Activated CD4-positive, CD25-positive, alpha-beta regulatory T cell (primary cell): ENCODE measurements at regions not wholly inside any gene's neighbourhood (a gene's known extent, or its start where the extent isn't known, plus 50 kb on each side); places are given as distances from the start of the nearest gene placed in this dataset.
"Not testable (repeated sequence)": the region's sequence is repeated elsewhere in the genome, so short reads cannot be mapped to it uniquely, and the experiment has no call there.

Experiments used
- DNase-seq, 4 experiments: peaks; one replicate each; lab custom pipeline; 2025; lab: John Stamatoyannopoulos, UW

DNA sequence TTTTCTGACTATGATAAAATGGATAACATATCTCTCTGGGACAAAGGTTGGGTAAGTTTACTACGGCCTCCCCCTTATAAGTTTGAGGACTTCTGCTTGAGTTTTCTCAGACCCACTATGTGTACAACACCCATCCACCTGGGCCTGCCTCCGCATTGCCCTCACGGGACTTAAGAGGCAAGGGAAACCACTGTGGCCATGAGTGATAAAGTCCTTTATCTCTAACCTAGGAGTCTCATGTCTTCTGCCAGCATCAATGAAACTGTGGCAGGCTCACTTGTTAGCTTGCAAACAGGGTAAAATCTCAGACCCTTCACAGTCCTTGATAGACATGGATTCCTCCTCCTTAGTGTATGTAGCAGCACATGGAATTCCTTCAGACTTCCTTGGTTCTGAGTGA is 173.4 kb upstream of the MYLIP start:
- no peak for DNase-seq

DNA sequence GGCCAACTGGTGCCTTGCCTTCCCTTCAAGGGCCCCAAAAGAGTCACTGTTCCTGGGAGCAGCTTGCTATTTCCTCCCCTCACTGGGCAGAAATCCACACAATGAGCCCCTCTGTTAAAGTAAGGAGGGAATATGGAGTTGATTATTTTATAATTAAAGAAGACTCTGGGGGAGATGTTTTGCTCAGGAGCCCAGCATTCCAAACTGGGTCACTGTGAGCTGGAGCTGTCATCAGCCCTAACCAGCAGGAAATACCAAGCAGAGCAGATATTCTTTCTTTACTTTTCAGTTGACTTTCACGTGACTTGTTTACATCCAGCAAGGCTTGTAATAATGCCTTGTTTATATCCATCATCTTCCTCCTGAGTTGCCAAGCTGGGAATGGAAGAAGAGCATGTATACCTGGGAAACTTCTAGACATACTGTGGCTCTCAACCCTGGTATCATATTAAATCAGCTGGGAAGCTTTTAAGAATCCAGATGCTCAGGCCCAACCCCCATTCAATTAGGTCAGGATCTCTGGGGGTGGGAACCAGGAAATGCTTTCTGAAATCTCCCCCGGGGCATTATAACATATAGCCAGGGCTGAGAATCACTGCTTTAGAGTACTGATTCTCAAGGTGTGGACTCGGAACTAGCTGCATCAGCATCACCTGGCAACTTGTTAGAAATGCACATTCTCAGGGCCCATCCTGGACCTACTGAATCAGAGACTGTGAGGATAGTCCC is 175.6 kb upstream of the MYLIP start:
- no peak for DNase-seq

DNA sequence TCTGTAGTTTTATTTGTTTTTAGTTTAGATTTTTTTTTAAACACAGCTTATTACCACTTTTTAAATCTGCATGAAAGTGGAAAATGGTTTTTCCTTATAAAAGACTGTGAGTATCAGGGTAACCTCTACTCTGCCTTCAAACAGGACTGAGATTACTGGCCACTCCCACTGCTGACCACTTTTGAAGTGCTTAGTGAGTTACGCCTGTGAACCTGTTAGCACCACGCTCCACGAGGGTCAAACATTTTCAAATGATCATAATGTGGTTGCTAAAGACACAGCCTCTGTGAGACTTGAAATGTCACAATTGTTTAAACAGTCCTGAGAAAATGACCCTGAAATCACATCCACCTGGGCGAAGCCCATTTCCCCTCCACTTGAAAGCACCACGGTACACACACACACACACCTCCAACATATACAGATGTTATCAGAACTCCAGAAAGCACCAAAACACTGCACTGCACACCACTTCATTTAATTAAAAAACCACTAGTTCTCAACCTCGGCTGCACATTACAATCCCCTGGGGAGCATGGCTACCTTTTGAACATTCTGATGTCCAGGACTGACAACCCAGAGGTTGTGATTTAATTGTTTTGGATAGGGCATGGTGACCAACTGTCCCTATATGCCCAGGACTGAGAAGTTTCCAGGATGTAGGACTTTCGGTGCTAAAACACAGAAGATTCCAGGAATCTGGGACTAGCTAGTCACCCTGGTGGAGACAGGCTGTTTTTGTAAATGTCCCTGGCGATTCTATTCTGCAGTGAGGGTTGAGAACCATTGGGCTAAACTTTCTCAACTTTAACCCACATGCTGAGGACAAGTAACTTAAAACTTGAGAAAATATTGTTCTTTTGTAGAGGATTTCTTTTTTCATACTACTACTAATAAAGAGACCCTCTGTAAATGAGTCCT is 176.4 kb upstream of the MYLIP start:
- DNase-seq, result no peak

DNA sequence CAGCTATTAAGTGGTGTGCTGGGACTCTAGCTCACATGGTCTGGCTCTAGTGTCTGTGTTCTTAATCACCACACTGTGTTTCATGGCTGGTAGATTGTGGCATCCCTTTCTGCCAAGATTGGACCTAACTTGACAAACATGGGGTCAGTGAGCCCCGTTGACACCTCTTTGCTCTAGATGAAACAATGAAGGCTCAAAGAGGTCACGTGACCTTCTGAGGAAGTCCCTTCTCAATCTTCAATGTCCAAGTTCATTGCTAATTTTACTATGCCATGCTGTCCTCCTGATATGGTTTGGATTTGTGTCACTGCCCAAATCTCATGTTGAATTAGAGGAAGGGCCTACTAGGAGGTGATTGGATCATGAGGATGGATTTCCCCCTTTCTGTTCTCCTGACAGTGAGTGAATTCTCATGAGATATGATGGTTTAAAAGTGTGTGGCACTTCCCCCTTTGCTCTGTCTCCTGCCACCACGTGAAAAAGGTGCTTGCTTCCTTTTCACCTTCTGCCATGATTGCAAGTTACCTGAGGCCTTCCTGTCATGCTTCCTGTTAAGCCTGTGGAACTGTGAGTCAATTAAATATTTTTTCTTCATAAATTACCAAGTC is 177.8 kb upstream of the MYLIP start:
- DNase-seq, result no peak

DNA sequence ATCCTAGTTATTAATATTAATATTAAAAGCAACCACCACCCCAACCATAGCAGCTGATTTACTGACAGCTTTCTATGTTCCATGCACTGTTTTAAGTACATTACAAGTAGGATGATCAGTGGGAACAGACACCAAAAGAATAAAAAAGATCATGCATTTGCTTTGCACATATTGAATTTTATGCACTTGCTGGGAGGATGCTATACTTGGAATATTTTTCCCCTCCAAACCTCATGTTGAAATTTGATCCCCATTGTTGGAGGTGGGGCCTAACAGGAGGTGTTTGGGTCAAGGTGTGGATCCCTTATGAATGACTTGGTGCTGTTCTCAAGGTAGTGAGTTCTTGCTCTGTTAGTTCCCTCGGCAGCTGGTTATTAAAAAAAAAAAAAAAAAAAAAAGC is 178.9 kb upstream of the MYLIP start:
- DNase-seq, result no peak

DNA sequence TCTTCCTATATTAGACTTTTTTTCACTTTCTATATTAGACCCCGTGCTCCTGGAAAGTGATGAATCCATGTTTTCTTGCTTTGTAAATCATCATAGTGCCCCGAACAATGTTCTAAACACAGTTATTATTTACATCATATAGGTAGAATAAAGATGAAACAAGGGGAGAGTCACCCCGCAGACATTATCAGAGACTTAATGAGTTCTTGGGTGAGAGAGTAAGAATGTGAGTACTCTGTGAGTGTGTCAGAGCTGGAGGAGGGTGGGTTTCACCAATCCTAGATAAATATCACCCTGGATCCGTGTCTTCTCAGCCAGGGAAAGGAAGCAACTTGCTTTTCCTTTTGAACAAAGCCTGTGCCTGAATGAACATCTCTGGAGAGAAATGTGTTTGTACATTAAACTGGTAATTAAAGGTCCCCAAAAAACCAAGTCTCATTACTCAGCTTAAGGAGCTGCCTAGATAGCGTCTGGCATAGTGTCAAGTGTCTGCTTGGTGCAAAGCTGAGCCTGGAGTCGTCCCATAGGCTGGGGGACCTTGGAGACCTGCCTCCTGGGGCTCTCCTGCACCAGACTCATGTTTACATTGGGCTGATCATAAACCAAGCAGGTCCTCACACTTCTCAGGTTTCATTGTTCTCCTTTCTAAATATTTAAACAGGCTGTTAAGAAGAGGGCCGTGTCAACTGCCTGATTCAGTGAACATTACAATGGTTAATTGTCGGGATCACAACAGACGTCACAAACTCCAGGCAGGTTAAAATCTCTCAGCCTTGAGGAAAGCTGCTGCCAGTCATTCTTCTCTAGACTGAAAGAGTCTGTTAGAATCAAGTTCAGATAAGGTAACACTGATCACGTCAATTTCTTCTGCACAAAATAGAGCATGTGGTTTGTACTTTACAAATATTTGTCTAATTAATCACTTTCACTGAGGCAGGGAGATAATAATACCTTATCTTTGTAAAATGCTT is 179.7 kb upstream of the MYLIP start:
- DNase-seq, result no peak

DNA sequence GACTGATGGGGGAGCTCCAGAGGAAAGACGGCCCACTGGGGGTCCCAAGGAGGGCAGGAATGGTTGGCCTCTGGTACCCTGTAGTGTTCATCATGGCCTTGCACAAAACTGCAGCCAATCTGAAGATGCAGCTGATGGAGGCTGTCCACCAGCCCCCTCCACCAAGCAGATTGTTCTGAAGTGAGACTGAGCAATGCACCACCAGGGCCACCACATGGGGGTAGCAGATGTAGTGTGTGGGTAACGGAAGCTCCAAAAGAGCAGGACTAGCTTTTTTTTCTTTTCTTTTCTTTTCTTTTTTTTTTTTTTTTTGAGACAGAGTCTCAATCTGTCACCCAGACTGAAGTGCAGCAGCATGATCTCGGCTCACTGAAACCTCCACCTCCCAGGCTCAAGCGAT is 181.0 kb upstream of the MYLIP start:
- DNase-seq, result no peak

DNA sequence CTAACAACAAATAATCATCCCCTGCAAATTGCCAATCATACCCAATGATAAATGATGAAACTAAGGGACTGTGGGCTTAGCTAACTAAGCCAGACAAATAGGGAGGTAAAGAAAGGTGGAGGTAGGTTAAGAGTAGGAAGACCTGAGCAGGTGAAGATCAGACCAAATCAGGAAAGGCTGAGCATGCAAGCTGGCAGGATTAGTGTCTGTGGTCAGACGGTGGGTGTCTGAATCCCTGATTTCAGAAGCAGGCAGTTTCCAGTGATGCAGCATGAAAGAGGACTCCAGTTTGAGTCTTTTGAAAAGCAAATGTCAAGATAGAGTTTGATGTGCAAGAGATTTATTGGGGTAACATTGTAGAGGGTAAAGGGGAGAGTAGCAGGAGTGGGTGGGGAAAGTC is 181.4 kb upstream of the MYLIP start:
- no peak for DNase-seq

DNA sequence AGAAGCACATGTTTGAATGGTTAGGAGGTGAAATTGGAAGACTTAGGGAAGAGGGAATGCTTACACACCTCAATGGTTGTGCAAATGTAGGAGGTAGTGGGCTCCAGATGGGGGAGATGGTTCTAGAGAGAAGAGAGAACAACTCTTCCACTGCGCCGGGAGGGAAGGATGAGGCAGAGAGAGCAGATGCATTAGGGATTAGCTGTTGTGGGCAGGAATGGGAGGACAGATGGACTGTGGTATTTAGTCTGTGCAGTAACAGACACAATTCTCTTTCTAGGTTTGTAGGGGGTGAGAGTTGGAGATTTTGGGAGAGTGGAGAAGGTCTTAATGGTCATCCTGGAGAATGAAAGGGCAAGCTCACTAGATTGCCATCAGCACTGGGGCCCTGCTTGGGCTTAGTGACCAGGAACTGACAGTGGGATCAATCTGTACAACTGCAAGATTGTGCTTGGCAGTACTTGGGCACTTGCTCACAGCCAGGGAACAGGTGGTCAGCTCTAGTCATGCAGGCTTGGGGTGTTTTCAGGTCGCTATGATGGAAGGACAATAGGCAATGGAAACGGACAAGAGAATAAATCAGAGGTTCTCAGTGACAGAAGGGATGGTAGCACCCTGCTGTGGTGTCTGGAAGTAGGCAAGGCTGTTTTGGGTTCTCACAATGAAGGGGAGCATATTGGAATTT is 182.0 kb upstream of the MYLIP start:
- no peak for DNase-seq

DNA sequence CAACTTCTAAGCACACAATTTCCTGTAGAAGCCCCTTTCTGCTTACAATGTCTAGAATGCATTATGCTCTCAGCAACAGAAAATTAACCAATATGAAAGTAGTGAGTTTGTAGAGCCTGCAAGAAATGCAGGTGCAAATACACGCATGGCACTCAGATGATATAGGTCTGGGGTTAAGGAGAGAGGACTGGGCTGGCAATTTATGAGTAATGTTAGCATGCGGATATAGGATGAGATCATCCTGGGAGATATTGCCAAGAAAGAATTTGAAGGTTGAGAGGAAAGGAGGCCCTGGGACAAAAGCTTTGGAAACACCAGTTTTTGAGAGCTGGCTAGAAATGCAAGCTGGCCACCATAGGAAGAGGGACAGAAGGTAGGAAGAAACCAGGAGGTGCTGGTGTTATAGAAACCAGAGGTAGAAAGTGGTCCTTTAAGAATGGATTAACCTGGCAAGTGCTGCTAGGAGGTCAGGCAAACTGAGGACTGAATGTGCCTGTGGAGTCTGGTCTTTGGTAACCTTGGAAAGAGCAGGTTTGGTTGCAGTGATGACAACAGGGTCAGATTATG is 183.2 kb upstream of the MYLIP start:
- no peak for DNase-seq

DNA sequence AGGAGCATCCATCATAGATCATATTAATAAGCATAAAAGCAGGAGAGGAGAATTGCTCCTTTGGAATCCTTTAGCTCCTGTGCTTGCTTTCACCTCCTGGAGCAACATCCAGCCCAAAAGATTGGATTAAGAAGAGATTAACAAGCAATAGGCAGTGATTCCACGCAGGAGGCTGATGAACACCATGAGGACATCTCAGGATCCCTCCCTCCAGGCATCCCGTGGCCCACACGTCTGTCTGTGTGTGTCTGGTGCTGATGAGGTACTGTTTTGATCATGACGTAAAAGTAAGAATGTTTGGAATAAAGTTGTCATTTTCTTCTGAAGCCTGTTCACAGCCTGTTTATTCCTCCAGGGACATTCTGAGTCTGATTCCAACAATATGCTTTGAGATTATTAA is 185.5 kb upstream of the MYLIP start:
- no peak for DNase-seq

DNA sequence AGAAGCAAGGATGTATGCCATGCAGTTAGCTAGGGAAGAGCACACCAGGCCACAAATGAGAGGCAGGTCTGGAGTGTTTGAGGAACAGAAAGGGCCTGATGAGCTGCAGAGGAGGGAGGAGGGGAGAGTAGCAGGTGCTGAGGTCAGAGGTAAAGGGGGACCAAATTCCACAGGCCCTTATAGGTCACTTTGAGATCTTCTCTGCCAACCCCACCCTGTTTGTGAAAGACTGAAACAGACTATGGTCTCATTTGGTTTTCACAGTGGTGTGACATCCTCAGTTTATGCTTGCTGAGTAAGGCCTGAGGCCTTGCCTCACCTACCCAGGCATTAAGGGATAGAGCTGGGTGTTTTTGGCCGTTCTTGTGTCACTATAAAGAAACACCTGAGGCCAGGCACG is 187.7 kb upstream of the MYLIP start:
- no peak for DNase-seq

DNA sequence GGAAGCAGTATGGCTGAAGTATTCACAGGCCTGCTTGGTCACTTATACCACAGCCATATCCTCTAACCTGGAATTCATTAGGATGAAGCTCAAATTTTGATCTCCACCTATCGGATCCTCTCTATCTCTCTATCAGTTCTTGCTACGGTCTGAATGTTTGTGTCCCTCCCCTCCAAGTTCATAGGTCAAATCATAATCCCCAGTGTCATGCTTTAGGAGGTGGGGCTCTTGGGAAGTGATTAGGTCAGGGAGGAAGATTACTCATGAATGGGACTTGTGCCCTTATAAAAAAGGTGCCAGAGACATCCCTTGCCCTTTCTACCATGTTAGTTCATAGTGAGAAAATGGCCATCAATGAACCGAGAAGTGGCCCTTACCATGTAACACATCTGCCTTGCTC is 190.8 kb upstream of the MYLIP start:
- no peak for DNase-seq

DNA sequence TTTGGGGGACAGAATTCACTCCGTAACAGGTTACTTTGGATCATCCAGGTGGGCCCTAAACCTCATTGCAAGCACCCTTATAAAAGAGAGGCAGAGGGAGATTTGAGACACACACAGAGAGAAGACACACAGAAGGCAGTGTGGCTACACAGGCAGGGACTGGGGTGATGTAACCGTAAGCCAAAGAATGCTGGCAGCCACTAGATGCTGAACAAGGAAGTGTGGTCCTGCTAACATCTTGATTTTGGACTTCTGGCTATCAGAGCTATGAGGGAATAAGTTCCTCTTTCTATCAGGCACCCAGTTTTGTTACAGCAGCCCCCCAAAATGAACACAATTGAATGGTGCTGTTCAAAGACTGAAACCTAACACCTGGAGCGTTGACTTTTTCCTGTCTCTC is 191.3 kb upstream of the MYLIP start:
- no peak for DNase-seq

DNA sequence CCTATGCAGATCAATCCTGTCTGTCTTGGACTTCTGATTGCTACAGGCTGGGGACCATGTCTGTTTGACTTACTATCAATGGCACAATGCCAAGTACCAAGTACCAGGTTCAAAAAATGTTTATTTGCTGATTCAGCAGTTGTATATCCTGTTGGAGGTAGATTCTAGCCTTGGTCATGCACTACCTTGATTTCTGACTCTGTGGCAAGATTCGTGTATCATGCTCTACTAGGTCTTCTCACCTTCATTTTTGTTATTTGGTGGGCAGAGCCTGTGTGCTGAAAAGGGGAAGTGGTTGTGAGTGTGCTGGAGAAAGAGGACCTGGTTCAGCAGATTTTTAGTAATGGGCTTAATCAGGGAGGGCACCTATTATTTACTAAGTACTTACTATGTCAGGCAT is 192.4 kb upstream of the MYLIP start:
- DNase-seq, result no peak

DNA sequence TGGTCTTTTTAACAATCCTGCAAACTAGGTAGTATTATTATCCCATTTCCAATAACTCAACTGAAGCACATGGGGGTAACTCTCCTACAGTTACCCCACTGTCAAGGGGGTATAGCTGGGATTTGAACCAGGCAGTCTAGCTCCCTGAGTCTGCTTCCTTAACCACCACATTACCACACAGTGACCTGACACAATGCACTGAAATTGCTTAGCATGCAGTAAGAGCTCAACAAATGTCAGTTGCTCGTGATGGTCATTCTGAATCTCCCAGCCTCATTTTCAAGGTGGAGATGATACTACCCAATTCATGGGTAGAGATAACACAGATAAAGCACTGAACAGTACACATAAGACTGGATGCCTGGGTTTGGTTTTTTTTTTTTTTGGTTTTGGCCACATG is 193.2 kb upstream of the MYLIP start:
- DNase-seq, result no peak

DNA sequence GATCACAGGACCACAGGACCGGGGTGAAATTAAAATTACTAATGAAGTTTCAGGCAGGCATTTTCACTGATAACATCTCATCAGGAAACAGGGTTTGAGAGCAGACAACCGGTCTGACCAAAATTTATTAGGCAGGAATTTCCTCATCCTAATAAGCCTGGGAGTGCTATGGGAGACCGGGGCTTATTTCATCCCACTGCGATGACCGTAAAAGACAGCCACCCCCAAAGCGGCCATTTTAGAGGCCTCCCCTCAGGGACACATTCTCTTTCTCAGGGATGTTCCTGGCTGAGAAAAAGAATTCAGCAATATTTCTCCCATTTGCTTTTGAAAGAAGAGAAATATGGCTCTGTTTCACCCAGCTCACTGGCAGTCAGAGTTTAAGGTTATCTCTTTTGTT is 197.2 kb upstream of the MYLIP start:
- not testable (repeated sequence) for DNase-seq

DNA sequence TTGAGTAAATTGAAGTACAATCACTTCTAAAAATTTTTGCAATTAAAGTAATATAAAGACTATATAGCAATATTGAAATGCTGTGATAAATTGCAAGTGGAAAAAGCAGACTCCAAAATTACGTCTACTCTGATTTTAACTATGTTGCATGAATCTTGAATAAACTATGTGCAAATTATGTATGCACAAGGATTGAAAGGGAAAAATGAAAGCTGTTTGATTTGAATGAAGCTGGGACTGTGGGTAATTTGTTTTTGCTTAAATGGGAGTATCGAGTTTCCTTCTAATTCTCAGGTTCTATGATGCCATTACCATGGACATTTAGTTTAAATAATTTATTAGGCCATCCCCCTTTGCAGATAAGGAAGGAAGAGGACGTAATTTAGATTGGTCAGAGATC is 198.7 kb upstream of the MYLIP start:
- DNase-seq, result no peak

DNA sequence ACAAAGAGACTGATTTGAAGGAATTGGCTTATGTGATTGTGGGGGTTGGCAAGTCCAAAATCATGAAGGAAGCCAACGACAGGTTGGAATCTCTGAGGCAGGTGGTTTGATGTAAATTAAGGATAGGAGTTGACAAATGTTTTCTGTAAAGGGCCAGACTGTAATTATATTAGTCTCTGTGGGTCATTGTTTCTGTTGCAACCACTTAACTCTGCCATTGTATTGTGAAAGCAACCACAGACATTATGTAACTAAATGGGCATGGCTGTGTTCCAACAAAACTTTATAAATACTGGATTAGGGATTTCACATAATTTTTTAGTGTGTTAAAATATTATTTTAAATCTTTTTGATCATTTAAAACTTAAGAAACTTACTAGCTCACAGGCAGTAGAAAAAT is 199.2 kb upstream of the MYLIP start:
- no peak for DNase-seq

DNA sequence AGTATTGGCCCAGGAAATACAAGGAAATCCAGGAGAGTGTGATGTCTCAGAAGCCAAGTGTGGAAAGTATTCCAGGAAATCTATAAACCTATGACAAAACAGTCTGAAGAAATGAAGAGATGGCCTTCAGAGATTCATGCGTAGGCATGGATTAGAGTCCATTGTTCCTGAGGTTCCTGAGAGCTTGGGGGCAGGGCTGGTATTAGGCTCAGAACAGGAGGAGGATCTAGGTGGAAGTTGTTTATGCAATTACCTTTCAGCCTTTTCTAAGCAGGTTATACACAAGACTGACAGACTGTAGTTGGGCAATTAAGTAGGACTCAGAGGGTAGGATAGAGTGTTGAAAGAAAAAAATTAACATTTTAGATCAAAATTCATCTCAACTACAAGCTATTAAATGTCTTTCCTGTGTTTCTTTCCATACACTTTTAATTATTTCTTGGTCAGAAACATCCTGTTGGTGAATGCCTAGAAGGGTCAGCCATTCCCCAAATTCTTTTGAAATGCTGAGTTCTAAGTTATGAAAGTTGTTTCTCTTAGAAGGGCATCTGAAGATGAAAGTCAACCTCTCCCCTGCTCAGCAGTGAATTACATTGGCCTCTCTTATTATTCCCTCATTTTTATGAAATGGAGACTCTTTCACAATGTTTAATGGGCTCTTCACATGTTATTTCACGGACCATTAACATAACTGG is 201.2 kb upstream of the MYLIP start:
- no peak for DNase-seq
